ENCODE measurements at regions not wholly inside any gene's neighbourhood (a gene's known extent, or its start where the extent isn't known, plus 50 kb on each side); places are given as distances from the start of the nearest gene placed in this dataset.
"Not testable (repeated sequence)": the region's sequence is repeated elsewhere in the genome, so short reads cannot be mapped to it uniquely, and the experiment has no call there.

GRCh38 chr16:88128556-88128955 is 177.3 kb downstream of the BANP start:
- no peak for DNase-seq

- DNase-seq = not testable (repeated sequence)
Observed at GRCh38 chr16:88129133-88129532, 177.9 kb downstream of the BANP start.

GRCh38 chr16:88130016-88130415 is 178.8 kb downstream of the BANP start:
- no peak for DNase-seq

GRCh38 chr16:88130681-88131080 is 179.4 kb downstream of the BANP start:
- no peak for DNase-seq

GRCh38 chr16:88131256-88131655 is 180.0 kb downstream of the BANP start:
- no peak for DNase-seq

GRCh38 chr16:88131966-88132365 is 180.7 kb downstream of the BANP start:
- DNase-seq = no peak

- DNase-seq = no peak
Observed at GRCh38 chr16:88132836-88133506, 181.7 kb downstream of the BANP start.

- no peak for DNase-seq
Observed at GRCh38 chr16:88133507-88133843, 182.2 kb downstream of the BANP start.

- DNase-seq = not testable (repeated sequence)
Observed at GRCh38 chr16:88134172-88134898, 183.1 kb downstream of the BANP start.

- DNase-seq = not testable (repeated sequence)
Observed at GRCh38 chr16:88134899-88135682, 183.9 kb downstream of the BANP start.

- not testable (repeated sequence) for DNase-seq
Observed at GRCh38 chr16:88136211-88136713, 185.0 kb downstream of the BANP start.

- DNase-seq = not testable (repeated sequence)
Observed at GRCh38 chr16:88136939-88137338, 185.7 kb downstream of the BANP start.

GRCh38 chr16:88139141-88139540 is 187.9 kb downstream of the BANP start:
- not testable (repeated sequence) for DNase-seq

GRCh38 chr16:88140195-88140594 is 189.0 kb downstream of the BANP start:
- not testable (repeated sequence) for DNase-seq

- no peak for DNase-seq
Observed at GRCh38 chr16:88141580-88141979, 190.3 kb downstream of the BANP start.

- not testable (repeated sequence) for DNase-seq
Observed at GRCh38 chr16:88142056-88142935, 191.1 kb downstream of the BANP start.

- not testable (repeated sequence) for DNase-seq
Observed at GRCh38 chr16:88143122-88144027, 192.1 kb downstream of the BANP start.

- DNase-seq = no peak
Observed at GRCh38 chr16:88144028-88144511, 192.8 kb downstream of the BANP start.

- not testable (repeated sequence) for DNase-seq
Observed at GRCh38 chr16:88145376-88145775, 194.1 kb downstream of the BANP start.

GRCh38 chr16:88145824-88146405 is 194.7 kb downstream of the BANP start:
- not testable (repeated sequence) for DNase-seq

- not testable (repeated sequence) for DNase-seq
Observed at GRCh38 chr16:88148078-88148477, 196.8 kb downstream of the BANP start.

All from CD4-positive, alpha-beta T cell treated with Interleukin-17A for 4 hours (primary cell).